AG09309 (cell line): ENCODE measurements at regions not wholly inside any gene's neighbourhood (a gene's known extent, or its start where the extent isn't known, plus 50 kb on each side); places are given as distances from the start of the nearest gene placed in this dataset.

Experiments
- DNase-seq: peaks from one replicate; pipeline ENCODE4 v3.0.0-alpha.2; 2010; ENCODE audit warnings: low read depth
- H3K4me3 ChIP-seq: 2 replicates; pipeline ENCODE4 v1.5.1; 2011; ENCODE audit warnings: mild to moderate bottlenecking, low read depth, low read length, moderate library complexity; ENCODE audit not compliant: control insufficient read depth
- TF ChIP-seq, protein P1 (sequence below): IDR thresholded peaks from 2 replicates; pipeline ENCODE4 v1.5.1; 2011; ENCODE audit warnings: mild to moderate bottlenecking, low read depth, low read length, inconsistent platforms; ENCODE audit not compliant: insufficient read depth, control insufficient read depth; ENCODE audit errors: missing control alignments

DNA sequence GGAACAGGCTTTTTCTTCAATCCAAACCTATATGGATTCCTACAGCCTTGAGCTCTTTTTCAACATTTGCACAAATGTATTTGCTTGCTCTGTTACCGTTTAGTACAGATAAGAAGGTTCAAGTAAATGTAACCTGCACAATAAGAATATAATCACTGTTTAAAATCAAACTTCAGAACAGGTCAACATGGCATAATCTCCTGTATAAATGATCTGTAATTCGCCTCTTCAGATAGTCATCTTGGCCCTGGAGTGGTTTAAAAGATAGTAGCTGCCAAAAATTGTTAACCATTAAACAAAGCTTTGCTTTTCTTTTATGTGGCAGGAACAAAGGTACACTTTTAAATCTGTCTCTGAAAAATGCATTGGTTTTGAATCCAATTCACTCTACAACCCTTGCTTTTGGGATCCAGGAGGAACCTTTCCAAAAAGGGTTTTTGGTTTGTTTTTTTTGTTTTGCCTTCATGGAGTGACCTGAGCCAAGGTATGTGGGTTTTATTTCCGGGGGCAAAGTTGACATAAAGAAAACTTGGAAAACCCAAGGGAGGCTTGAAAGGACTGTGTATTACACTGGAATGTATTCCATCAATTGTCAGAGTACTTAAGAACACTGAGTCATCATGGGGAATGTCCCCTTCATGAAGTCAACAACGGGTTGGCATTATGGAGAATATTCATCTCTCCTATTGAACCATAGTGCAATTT is 210.4 kb upstream of the HCCS start:
- H3K4me3 ChIP-seq = no peak overlapping the region
- TF ChIP-seq, protein P1, sequence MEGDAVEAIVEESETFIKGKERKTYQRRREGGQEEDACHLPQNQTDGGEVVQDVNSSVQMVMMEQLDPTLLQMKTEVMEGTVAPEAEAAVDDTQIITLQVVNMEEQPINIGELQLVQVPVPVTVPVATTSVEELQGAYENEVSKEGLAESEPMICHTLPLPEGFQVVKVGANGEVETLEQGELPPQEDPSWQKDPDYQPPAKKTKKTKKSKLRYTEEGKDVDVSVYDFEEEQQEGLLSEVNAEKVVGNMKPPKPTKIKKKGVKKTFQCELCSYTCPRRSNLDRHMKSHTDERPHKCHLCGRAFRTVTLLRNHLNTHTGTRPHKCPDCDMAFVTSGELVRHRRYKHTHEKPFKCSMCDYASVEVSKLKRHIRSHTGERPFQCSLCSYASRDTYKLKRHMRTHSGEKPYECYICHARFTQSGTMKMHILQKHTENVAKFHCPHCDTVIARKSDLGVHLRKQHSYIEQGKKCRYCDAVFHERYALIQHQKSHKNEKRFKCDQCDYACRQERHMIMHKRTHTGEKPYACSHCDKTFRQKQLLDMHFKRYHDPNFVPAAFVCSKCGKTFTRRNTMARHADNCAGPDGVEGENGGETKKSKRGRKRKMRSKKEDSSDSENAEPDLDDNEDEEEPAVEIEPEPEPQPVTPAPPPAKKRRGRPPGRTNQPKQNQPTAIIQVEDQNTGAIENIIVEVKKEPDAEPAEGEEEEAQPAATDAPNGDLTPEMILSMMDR = no peak
- DNase-seq = no peak

DNA sequence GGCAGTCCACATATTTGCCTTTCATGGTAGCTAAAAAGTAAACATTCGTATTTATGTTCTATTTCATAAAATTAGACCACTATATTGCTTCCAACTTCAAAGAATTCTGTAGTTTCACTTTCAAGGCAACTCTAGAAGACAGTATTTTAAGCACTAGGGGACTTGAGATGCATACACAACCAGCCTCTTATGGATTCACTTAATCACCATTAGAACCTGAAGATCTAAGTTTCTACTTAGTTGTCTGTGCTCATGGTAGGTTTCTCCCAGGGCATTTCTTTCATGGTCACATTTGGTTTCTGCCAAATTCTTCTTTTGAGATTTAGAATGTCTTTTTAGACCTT is 209.9 kb upstream of the HCCS start:
- TF ChIP-seq, protein P1 = no peak

DNA sequence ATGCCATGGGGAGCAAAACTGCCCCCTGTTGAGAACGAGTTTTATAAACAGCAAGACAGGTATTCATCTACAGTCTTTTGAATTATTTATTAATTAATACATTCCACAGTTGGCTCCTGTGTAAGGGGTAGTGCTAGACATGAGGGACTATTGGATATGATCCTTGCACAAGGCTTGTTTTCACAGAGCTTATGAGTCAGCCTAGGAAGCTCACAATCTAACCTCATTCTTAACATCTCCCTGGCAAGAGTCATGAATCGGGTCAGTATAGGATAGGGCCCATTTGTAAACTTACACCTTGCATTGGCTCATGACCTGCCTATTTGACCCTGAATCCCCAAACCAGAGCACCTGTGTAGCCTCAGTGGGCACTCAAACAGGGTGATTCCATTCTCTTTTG is 209.1 kb upstream of the HCCS start:
- TF ChIP-seq, protein P1 = no peak
- no peak for DNase-seq
- no peak overlapping the region for H3K4me3 ChIP-seq

More for the DNA sequence above, 209.9 kb upstream of the HCCS start:
- no peak for DNase-seq
- H3K4me3 ChIP-seq = no peak overlapping the region

DNA sequence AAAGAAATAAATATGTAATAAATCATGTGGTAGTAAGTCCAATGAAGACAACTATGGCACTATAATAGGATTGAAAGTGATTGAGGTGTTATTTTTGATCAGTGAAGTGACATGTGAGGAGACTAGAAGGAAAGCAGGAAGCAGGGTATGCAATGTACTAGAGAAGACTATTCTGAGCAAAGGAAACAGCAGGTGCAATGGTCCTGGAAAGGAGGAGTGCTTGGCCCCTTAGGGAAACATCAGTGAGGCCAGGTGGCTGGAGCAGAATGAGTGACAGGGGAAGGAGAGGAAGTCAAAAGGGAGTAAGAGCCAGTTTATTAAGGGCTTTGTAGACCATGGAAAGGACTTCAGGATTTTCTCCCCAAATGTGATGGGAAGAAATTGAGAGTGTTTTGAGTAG is 207.6 kb upstream of the HCCS start:
- TF ChIP-seq, protein P1 = no peak
- no peak for DNase-seq
- H3K4me3 ChIP-seq = no peak overlapping the region

DNA sequence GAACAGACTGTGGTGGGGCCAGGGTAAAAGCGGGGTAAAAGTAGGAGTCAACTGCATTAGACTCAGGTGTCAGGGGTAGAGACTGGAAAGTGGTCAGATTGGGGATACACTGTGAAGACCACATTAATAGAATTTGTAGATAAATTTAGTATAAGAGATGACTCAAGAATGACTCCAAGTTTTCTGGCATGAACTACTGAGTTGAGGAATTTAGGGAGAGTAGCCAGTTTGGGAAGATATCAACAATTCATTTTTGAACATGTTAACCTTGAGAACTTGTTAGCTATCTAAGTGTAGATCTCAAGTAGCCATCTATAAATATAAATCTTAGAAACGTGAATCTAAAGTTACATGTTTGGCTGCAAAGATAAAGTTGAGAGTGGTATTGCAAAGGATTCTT is 206.9 kb upstream of the HCCS start:
- DNase-seq = no peak
- no peak overlapping the region for H3K4me3 ChIP-seq
- TF ChIP-seq, protein P1 = no peak

DNA sequence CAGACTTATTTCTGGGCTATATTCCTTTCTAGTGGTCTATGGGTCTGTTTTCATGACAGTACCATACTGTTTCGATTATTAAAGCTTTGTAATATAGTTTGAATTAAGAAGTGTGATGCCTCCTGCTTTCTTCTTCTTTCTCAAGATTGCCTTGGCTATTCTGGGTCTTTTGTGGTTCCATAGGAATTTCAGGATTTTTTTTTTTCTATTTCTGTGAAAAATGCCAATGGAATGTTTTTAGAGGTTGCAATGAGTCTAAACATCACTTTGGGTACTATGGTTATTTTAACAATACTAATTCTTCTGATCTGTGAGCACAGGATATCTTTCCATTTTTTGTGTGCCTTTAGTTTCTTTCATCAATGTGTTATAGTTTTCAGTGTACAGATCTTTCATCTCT is 204.3 kb upstream of the HCCS start:
- TF ChIP-seq, protein P1 = no peak
- no peak overlapping the region for H3K4me3 ChIP-seq
- DNase-seq = no peak
